HG03520 (cell line): ENCODE measurements at regions not wholly inside any gene's neighbourhood (a gene's known extent, or its start where the extent isn't known, plus 50 kb on each side); places are given as distances from the start of the nearest gene placed in this dataset.

Experiments used
- ATAC-seq: cut with Tn5 transposase; IDR thresholded peaks from one replicate; pipeline ENCODE4 v1.9.1; 2021; ENCODE audit warnings: mild to moderate bottlenecking, moderate library complexity; ENCODE audit not compliant: unreplicated experiment

DNA sequence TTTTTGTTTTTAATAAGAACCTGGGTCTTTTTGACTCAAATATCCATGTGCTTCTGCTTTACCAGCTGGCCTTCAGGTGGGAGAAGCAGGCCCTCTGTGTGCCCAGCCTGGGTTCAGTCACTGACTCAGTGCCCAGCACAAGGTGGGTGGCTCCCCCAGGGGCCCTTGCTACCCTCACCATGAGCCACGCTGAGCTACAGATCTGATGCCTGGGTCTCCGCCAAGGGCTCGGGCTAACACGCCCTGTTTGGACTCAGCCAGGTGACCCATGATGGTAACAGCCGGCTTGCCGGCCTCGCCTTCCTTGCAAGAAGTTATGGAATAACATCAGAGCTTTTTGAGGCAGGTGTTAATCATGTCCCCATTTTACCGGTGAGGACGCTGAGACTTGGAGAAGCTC lies 109.5 kb upstream of the NLRP1 start:
- no peak for ATAC-seq

DNA sequence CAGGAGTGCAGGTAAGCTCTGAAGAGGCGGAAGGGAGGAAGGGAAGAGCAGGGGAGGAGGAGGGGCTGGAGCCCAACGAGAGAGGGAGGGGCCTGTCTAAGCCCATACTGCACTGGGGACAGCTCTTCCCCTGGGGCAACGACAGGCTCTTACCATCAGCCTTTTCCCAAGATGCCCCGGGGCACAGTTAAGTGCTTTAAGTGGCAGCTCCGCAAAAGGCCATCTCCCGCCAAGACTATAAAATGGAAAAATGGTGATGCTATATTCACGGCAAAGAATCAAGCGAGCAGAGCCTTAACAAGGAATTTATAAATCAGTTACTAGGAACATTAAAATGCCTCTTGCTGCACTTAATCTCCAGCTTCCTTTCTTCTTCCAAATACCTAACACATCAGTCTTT lies 110.2 kb upstream of the NLRP1 start:
- ATAC-seq = no peak

DNA sequence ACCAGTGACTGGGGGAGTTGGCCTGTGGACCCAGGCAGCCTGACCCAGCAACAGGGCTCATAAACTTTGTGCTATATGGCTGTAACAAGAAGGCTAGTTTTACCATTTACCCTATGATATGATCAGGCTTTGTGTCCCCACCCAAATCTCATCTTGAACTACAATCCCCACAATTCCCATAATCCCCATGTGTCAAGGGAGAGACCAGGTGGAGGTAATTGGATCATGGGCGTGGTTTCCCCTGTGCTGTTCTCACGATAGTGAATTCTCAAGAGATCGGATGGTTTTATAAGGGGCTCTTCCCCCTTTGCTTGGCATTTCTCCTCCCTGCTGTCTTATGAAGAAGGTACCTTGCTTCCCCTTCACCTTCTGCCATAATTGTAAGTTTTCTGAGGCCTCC lies 111.2 kb upstream of the NLRP1 start:
- ATAC-seq = no peak

GRCh38 chr17:5698959-5699358 lies 114.7 kb upstream of the NLRP1 start:
- no peak for ATAC-seq

- no peak for ATAC-seq
These were observed 115.5 kb upstream of the NLRP1 start for GRCh38 chr17:5699814-5700213.

DNA sequence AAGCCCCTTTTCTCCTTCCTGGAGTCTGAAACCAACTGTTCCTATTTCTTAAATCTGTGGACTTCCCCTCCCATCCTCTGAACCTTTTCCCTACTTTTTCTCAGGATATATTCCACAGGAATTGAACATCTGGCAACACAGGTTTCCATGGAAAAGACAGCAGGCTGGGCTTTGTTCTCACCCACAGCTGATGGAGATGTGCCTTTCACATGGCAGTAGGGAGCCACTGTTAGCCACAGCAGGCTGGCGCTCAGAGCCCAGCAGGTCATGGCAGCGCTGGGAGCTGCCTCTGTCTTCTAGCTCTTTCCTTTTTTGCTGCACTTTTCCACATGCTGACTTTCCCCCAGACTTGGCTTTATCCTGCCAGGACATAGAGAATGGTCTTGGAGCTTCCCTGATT lies 116.4 kb upstream of the NLRP1 start:
- no peak for ATAC-seq

GRCh38 chr17:5701381-5701780 lies 117.1 kb upstream of the NLRP1 start:
- no peak for ATAC-seq

DNA sequence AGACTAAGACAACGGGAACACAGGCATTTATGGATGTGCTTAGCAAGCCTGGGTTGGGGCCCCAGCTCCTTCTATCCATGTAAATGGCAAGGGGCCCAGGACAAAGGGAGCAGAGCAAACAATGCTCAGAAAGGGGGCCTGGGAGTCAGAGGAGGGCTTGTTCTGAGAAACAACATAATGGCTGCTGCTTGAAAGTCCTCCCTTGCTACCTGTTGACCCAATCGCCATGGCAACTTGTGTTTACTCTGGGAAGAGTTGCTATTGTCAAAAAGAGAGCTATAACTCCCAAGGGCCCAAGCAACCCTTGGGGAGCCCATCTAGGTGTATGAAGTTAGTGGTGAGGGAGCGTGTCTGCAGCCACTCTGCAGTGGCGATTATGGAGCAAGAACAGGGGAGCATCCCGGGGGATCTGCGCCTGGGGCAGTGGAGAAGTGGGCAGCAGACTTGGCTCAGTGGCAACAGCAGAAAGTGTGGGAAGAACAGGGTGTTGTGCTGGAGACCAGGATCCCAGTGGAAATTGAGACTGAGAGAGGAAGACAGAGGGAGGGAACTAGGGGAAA lies 118.7 kb upstream of the NLRP1 start:
- no peak for ATAC-seq

DNA sequence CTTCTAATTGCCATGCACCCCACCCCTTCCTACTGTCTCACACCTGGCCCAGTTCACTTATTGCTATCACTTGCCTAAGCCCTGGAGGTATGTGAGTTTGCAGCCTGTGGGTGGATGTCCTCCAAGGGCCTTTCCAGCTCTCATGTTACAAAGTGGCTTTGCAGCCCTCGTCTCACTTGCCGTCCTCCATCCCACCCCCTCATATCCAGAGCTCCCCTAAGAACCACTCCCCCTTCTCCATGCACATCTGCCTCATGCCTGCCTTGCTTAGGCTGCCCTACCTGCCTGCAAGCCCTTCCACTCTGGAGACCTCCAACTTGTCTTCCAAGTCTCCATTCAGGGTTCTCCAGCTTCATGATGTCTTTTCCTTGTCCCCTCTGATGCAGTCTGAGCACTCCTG lies 119.4 kb upstream of the NLRP1 start:
- ATAC-seq = no peak

GRCh38 chr17:5705081-5705875 lies 121.0 kb upstream of the NLRP1 start:
- no peak for ATAC-seq

DNA sequence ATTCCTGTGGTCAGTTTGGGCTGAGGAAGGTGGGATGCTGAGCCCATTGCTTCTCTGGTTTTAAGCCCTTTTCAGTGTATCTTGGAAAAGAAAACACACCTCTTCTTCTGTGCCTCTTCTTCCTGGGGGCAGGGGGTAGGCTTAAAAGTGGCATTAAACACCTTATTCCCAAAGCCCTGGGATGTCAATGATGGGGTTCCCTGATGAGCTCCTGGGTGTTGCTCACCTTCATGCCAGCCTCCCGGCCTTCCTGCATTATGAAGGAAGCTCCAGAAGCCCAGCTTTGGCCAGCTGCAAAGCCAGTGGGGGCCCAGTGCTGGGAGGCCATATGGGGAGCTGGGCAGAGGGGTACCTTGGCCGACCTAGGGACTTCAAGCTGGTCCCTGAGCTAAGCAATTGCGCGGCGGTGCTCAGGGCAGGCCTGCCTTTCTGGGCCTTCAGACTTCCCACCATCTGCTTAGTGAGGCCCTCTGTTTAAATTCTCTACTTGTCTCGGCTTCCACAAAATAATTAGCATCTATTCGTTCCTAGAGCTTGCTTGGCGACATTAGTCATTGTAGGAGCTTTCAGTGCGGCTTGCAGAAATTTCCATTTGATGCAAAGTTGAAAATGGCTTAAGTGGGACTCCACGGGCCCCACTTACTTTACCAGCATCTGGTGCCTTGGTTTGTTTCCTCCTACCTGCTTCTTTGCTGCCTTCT lies 121.7 kb upstream of the NLRP1 start:
- ATAC-seq = no peak

DNA sequence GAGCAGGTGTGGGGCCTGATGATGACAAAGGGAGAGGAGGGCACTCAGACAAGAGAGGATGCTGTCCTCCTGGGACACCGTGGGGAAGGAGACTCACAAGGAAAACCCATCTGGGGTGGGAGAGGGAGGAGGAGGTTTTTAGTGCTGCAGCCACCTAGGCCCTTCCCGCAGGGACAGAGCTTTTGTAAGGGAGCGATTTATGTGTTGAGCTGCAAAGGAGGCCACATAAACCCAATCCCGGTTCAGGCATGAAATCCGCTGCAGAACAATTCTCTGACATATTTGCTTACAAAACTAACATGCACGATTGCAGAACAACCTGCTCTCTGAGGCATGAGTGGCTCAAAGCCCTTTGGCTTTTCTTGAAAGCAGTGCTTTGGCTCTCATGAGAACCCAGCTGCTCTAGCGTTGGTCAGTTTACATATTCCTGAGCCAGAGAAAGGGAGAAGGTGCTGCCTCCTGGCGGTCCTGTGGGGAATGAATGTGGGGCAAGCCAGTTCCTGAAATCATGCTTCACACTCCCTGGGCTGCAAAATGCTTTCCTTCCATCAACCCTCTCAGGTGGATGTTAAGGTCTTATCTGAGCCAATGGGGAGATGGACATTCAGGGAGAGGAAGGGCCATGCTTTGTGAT lies 122.4 kb upstream of the NLRP1 start:
- no peak for ATAC-seq

GRCh38 chr17:5707482-5707881 lies 123.2 kb upstream of the NLRP1 start:
- ATAC-seq = no peak

GRCh38 chr17:5708344-5708743 lies 124.0 kb upstream of the NLRP1 start:
- no peak for ATAC-seq

DNA sequence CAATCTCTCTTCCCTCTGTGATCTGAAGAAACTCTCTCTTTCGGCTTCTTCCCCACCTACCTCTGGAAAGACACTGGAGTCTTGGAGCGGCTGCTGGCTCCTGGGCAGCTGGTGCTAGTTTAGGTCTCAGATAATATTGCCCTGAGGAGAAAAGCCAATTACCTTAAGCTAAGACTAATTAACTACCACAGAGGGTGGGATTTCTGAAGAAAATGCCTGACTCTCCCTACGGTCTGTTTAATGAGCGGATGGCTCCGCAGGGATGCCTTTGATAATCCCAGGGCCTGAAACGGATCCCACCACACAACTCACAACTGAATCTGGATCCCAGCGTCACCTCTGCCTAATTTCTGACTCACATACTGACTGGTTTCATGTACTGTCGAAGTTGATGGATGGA lies 127.0 kb upstream of the NLRP1 start:
- ATAC-seq = no peak

DNA sequence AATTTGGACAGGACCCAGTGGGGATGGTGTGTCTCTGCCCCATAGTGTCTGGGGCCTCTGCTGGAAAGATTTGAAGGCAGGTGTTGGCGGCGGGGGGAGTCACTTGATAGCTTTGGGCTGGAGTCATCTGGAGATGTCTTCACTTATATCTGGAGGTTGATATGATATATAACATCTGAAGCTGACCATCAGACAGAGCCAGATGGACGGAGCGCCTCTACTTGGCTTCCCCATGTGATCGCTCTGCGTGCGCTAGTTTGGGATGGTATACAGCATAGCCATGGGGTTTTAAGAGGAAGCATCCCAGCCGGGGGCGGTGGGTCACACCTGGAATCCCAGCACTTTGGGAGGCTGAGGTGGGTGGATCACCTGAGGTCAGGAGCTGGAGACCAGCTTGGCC lies 130.7 kb upstream of the NLRP1 start:
- ATAC-seq = no peak

GRCh38 chr17:5715478-5715877 lies 131.2 kb upstream of the NLRP1 start:
- ATAC-seq = no peak

- ATAC-seq = no peak
These were observed 134.4 kb upstream of the NLRP1 start for GRCh38 chr17:5718726-5719125.

DNA sequence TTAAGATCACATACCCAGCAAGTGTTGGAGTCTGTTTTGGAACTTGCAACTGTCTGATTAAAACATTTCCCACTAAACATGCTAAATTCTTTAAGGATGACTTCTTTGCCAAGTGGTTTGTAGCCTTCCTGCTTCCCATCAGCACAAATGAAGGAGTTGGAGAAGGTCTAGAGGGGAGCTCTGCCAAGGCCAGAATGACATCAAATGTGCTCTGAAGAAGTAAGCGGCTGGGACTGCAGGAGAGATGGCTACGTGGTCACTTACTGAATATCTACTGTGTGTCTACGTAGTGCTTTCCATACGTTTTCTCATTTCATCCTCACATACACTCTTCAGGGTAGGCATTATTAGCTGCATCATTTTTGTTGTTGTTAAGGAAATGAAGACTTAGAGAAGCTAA lies 135.7 kb upstream of the NLRP1 start:
- no peak for ATAC-seq

DNA sequence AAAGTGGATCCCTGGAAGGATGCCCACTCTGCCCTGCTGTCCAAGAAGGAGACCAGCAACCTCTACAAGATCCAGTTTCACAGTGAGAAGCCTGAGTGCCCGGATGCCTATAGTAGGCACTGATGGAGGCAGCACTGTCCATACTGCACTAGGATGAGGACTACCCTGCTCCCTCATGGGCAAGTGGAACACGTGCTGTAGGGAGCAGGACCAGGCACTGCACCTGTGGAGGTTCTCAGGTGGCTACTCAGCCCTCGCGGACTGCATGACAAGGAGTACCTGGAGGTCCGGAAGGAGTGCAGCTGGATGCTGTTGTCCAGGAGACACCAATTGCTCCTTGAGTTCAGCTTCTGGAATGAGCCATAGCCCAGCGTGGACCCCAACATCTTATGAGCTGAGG lies 146.1 kb upstream of the NLRP1 start:
- no peak for ATAC-seq

- no peak for ATAC-seq
These were observed 156.6 kb upstream of the NLRP1 start for GRCh38 chr17:5740937-5741336.

DNA sequence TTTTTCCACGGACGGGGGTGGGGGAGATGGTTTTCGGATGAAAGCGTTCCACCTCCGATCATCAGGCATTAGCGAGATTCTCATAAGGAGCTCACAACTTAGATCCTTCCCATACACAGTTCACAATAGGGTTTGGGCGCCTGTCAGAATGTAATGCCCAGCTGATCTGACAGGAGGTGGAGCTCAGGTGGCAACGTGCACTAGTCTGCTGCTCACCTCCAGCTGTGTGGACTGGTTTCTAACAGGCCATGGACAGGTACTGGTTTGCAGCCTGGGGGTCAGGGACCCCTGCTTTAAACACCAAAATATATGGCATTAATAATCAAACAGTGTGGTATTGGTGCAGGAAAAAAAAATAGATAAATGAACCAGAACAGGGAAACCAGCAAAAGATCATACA lies 157.5 kb upstream of the NLRP1 start:
- ATAC-seq = no peak
